Ascending aorta (tissue), 2 donors: ENCODE measurements at regions not wholly inside any gene's neighbourhood (a gene's known extent, or its start where the extent isn't known, plus 50 kb on each side); places are given as distances from the start of the nearest gene placed in this dataset.

Source experiments
- DNase-seq, 2 donors: peaks; one replicate each; pipeline ENCODE4 v3.0.0-alpha.2; 2019; ENCODE audit warnings: low spot score in 2 of 2
- H3K27ac ChIP-seq, 2 donors: fragments of 200-600 bp; sonication (generic); one replicate each; pipeline ENCODE4 v1.5.1; 2016 to 2017; ENCODE audit warnings: mild to moderate bottlenecking in 1 of 2
- H3K27me3 ChIP-seq: fragments of 200-600 bp; sonication (generic); one replicate; pipeline ENCODE4 v1.5.1; 2017
- H3K36me3 ChIP-seq, 2 donors: fragments of 200-600 bp; sonication (generic); one replicate each; pipeline ENCODE4 v1.5.1; 2016
- H3K4me1 ChIP-seq, 2 donors: fragments of 200-600 bp; sonication (generic); one replicate each; pipeline ENCODE4 v1.5.1; 2016 to 2017; ENCODE audit warnings: mild to moderate bottlenecking in 1 of 2
- H3K4me3 ChIP-seq, 2 donors: fragments of 200-600 bp; sonication (generic); one replicate each; pipeline ENCODE4 v1.5.1; 2016 to 2017; ENCODE audit warnings: mild to moderate bottlenecking in 1 of 2
- H3K9me3 ChIP-seq, 2 donors: fragments of 200-600 bp; sonication (generic); one replicate each; pipeline ENCODE4 v1.5.1; 2016
- CTCF ChIP-seq, 3 experiments: fragments of 200-600 bp in 2 of 3; fragments of 450-650 bp in 1 of 3; sonication (generic) in 2 of 3; IDR thresholded peaks; one replicate each; pipeline ENCODE4 v1.5.1; 2016 to 2019; ENCODE audit warnings: antibody characterized with exemption in 3 of 3, mild to moderate bottlenecking in 1 of 3, moderate library complexity in 1 of 3
- intact Hi-C: fragments of 100-400 bp; cut with DNase I; formaldehyde crosslinking; loops from one replicate; pipeline ENCODE4 v1.15.1; 2023

GRCh38 chr1:188359315-188359714 lies 1530.6 kb downstream of the PLA2G4A start:
- no peak for DNase-seq

GRCh38 chr1:188363943-188364342 lies 1535.2 kb downstream of the PLA2G4A start:
- no peaks in the 10 kb centered on the region for H3K4me1 ChIP-seq
- DNase-seq: no peak
- TF ChIP-seq CTCF (IDR thresholded peaks at IDR 0.05): no peak
- H3K4me3 ChIP-seq: no peak overlapping the region
- H3K27me3 ChIP-seq: no peaks in the 10 kb centered on the region
- H3K27ac ChIP-seq: no peak overlapping the region
- no peaks in the 10 kb centered on the region for H3K9me3 ChIP-seq
- intact Hi-C loops: no loop called here
- no peaks in the 10 kb centered on the region for H3K36me3 ChIP-seq

More at GRCh38 chr1:188359315-188359714, 1530.6 kb downstream of the PLA2G4A start:
- Histone ChIP-seq H3K27me3 (no peaks in the 10 kb centered on the region), H3K36me3 (no peaks in the 10 kb centered on the region), H3K4me1 (no peaks in the 10 kb centered on the region), H3K9me3 (peaks cover 0 to 3% of the 10 kb centered on the region in 2 donors), H3K4me3 (no peak overlapping the region), H3K27ac (no peak overlapping the region)
- TF ChIP-seq CTCF (IDR thresholded peaks at IDR 0.05): no peak
- intact Hi-C loops: no loop called here

- intact Hi-C loops: no loop called here
Measured at GRCh38 chr1:188364927-188365449, 1536.2 kb downstream of the PLA2G4A start.

GRCh38 chr1:188365874-188366273 lies 1537.1 kb downstream of the PLA2G4A start:
- Histone ChIP-seq H3K27ac (no peak overlapping the region), H3K4me1 (no peaks in the 10 kb centered on the region), H3K27me3 (no peaks in the 10 kb centered on the region), H3K9me3 (no peaks in the 10 kb centered on the region), H3K36me3 (no peaks in the 10 kb centered on the region), H3K4me3 (no peak overlapping the region)
- TF ChIP-seq CTCF (IDR thresholded peaks at IDR 0.05): no peak
- intact Hi-C loops: no loop called here
- DNase-seq: no peak

More at GRCh38 chr1:188364927-188365449, 1536.2 kb downstream of the PLA2G4A start:
- Histone ChIP-seq H3K4me1 (no peaks in the 10 kb centered on the region), H3K36me3 (no peaks in the 10 kb centered on the region), H3K27me3 (no peaks in the 10 kb centered on the region), H3K27ac (no peak overlapping the region), H3K9me3 (no peaks in the 10 kb centered on the region), H3K4me3 (no peak overlapping the region)
- no peak for DNase-seq
- no peak for TF ChIP-seq CTCF (IDR thresholded peaks at IDR 0.05)

GRCh38 chr1:188367661-188368060 lies 1538.9 kb downstream of the PLA2G4A start:
- no peaks in the 10 kb centered on the region for H3K36me3 ChIP-seq
- no peaks in the 10 kb centered on the region for H3K27me3 ChIP-seq
- intact Hi-C loops: no loop called here
- no peak for DNase-seq
- H3K9me3 ChIP-seq: no peaks in the 10 kb centered on the region
- no peak overlapping the region for H3K4me3 ChIP-seq
- TF ChIP-seq CTCF (IDR thresholded peaks at IDR 0.05): no peak
- H3K27ac ChIP-seq: no peak overlapping the region
- no peaks in the 10 kb centered on the region for H3K4me1 ChIP-seq

- intact Hi-C loops: no loop called here
- TF ChIP-seq CTCF (IDR thresholded peaks at IDR 0.05): no peak
- H3K27me3 ChIP-seq: no peaks in the 10 kb centered on the region
- H3K36me3 ChIP-seq: no peaks in the 10 kb centered on the region
- no peaks in the 10 kb centered on the region for H3K9me3 ChIP-seq
- H3K4me1 ChIP-seq: no peaks in the 10 kb centered on the region
- DNase-seq: no peak
- H3K4me3 ChIP-seq: no peak overlapping the region
- H3K27ac ChIP-seq: no peak overlapping the region
Measured at GRCh38 chr1:188371295-188371806, 1542.6 kb downstream of the PLA2G4A start.
